Fibroblast of lung (primary cell): ENCODE measurements at regions not wholly inside any gene's neighbourhood (a gene's known extent, or its start where the extent isn't known, plus 50 kb on each side); places are given as distances from the start of the nearest gene placed in this dataset.

Experiments used
- CTCF ChIP-seq, 2 donors: IDR thresholded peaks in 1 of 2; conservative IDR thresholded peaks in 1 of 2; 1 replicate in 1 of 2; 2 replicates in 1 of 2; pipeline ENCODE4 v1.5.1; 2011 to 2012; ENCODE audit warnings: low read length in 2 of 2, control low read depth in 1 of 2, inconsistent platforms in 1 of 2, low read depth in 1 of 2, mild to moderate bottlenecking in 1 of 2
- EZH2 ChIP-seq: IDR thresholded peaks from 2 replicates; pipeline ENCODE4 v1.5.1; 2012; ENCODE audit warnings: low read length, control low read depth, mild to moderate bottlenecking; ENCODE audit errors: missing control alignments

- no peak for TF ChIP-seq EZH2
- no peak for TF ChIP-seq CTCF (conservative IDR thresholded peaks at IDR 0.05 in 1 of 2, IDR thresholded peaks at IDR 0.05 in 1 of 2; ENCODE audit: low read depth in 1 of 2, low read length in 2 of 2)
Observed at GRCh38 chr13:34249546-34250039, 431.6 kb downstream of the RFC3 start.
